Superior temporal gyrus (tissue), 1 donor: ENCODE measurements at regions not wholly inside any gene's neighbourhood (a gene's known extent, or its start where the extent isn't known, plus 50 kb on each side); places are given as distances from the start of the nearest gene placed in this dataset.
"Not testable (repeated sequence)": the region's sequence is repeated elsewhere in the genome, so short reads cannot be mapped to it uniquely, and the experiment has no call there.

Experiments used
- DNase-seq: peaks from one replicate; pipeline ENCODE4 v3.0.0-alpha.2; 2016; ENCODE audit errors: extremely low spot score

GRCh38 chr5:99061299-99061698, 132.5 kb upstream of the CHD1 start:
- DNase-seq: no peak

GRCh38 chr5:99060306-99061261, 131.8 kb upstream of the CHD1 start:
- peak; percentile 90 for DNase-seq

DNA sequence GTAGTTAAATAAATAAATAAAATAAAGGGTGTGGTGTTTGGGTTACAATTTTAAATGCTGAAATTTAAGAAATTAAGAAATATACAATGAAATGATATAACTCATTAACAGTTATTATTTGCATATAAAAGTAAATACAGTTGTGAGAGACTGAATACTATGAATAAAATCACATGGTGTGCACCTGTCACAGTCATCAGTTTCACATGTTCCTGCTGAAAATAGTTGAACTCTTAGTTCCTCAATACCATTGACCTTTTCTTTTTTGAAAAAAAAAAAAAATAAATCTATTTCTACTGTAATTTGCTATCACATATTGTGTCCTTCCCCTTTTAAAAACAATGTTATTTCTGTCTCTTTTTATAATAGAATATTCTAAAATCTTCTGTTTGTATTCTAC, 130.9 kb upstream of the CHD1 start:
- DNase-seq: no peak

- DNase-seq: no peak
These were observed 129.7 kb upstream of the CHD1 start for GRCh38 chr5:99058466-99058865.

- DNase-seq: no peak
These were observed 126.2 kb upstream of the CHD1 start for GRCh38 chr5:99054972-99055371.

DNA sequence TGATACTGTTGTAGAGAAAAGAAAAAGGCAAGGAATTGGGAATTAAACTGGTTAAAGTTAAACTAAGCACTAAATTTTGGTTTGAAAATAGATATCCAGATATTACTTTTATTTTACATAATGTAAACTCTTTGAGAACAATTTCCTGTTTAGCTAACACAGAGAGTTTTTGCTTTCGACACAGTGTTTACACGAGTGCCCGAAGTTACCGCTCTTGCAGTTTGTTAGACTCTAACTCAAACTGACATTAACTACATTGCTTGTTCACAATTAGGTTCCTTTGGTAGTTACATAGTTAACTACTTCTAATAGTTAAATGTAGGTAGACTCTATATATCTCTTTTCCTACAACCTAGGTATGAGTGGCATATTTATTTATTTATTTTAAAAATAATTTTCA, 117.1 kb upstream of the CHD1 start:
- DNase-seq: no peak

DNA sequence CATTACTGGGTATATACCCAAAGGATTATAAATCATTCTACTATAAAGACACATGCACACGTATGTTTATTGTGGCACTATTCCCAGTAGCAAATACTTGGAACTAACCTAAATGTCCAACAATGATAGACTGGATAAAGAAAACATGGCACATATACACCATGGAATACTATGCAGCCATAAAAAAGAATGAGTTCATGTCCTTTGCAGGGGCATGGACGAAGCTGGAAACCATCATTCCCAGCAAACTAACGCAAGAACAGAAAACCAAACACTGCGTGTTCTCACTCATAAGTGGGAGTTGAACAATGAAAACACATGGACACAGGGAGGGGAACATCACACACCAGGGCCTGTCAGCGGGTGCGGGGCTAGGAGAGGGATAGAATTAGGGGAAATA, 114.5 kb upstream of the CHD1 start:
- DNase-seq: not testable (repeated sequence)

- DNase-seq: no peak
These were observed 108.9 kb upstream of the CHD1 start for GRCh38 chr5:99037668-99038067.

DNA sequence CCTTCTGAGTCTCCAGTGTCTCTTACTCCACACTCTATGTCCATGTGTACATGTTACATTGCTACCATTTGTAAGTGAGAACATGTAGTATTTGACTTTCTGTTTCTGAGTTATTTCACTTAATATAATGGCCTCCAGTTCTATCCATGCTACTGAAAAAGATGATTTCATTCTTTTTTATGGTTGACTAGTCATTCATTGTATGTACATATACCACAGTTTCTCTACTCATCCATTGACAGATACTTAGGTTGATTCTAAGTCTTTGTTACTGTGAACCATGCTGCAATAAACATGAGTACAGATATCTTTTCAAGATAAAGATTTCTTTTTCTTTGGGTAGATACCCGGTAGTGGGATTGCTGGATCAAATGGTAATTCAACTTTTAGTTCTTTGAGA, 107.1 kb upstream of the CHD1 start:
- DNase-seq: no peak

- DNase-seq: peak; percentile 29
These were observed 105.5 kb upstream of the CHD1 start for GRCh38 chr5:99034336-99034735.

DNA sequence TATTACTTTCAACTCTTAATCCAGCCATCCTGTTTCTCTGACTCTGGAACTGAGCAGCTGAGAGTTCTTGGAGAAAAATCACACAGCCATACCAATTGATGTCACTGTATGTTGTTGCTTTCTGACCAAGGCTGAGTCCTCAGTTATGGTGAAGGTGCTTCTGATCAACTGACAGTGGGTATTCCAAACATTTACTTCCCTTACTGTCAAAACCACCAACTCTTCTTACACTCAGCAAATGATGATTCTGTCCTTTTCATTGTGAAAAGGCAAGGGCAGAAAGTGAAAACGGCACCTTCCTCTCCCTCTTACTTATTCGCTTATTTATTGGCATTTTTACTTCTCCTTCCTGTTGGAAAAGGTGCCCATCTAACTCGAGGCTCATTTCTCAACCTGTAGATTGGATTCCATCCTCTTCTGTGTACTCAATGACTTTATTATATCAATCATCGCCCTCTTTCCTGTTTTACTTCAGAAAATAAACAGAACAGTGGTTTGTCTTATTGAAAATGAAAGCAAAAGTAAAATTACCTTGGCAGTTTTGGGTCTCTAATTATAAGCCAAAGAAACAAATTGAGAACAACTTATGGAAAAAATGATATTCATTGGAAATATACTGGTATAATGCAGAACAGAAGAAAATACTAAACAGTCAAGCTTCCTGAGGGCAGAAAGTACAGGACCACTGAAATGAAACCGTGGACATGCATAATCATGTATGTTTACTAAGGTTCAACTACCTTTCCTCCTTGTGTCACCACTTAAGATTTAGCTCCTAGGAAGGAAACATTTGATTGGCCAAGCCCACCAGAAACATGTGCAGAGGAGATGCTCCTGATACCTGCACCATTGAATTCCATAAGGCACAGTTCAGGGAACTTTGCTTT, 104.5 kb upstream of the CHD1 start:
- DNase-seq: peak; percentile 12

DNA sequence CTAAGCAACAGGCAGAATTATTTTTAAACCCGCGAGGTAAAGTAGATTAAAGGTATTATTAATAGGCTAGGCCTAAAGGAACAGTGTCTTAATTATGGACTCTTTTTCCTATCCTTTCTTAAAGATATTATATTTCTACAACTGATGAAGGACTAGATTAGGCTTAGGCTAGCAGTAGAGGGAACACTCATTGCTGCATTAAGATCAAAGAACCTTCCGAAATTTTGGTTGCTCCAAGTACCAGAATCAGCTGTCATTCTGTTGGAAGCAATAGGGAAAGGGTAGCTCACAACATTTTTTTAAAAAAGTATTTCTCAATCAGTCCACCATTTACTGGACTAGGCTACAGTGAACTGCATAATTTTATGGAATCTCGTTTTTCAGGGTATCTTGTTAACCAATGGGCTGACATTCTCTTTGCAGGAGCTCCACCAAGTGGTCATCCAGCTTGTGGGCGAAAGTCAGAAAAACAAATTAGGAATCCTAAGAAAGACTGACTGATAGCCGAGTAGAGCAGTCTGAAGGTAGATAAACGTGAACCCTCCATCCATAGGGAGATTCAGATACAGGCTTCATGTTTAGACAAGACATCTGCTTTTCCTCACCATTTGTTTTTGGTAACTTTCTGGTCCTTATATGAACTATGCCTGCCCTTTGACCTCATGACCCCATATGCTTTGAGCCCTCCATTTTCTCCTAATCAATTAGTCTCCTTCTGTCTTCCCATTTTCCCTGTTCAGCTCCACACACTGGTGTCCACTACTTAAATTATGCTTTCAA, 103.6 kb upstream of the CHD1 start:
- peak; percentile 88 for DNase-seq

DNA sequence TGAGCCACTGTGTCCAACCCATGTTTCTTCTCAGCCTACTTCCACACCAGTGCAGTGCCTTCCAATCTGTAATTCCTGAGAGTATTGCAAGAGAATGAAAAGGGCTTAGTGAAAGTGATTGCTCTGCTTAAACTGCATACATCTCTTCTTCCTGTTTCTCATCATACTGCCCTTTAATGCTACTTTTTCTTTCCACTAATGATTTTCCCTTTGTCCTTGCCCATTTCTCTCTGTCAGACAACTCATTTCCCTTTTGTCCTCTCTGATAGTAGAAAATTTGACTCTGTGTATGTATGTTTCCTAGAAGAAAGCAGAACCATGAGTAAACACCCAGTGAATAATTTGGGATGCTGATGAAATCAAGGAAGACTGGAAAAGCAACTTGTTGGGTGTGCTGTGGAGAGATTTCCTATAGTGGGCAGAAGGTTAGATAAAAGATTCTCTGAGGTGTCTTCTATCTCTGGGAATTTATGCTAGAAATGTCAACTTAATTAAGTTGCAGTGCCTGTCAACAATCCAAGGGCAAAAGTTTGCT, 102.2 kb upstream of the CHD1 start:
- no peak for DNase-seq

GRCh38 chr5:99029172-99029571, 100.4 kb upstream of the CHD1 start:
- DNase-seq: peak; percentile 3

- DNase-seq: not testable (repeated sequence)
These were observed 99.4 kb upstream of the CHD1 start for GRCh38 chr5:99028170-99028569.

GRCh38 chr5:99025298-99026045, 96.7 kb upstream of the CHD1 start:
- peak; percentile 2 for DNase-seq

- no peak for DNase-seq
These were observed 94.5 kb upstream of the CHD1 start for GRCh38 chr5:99023330-99023729.

DNA sequence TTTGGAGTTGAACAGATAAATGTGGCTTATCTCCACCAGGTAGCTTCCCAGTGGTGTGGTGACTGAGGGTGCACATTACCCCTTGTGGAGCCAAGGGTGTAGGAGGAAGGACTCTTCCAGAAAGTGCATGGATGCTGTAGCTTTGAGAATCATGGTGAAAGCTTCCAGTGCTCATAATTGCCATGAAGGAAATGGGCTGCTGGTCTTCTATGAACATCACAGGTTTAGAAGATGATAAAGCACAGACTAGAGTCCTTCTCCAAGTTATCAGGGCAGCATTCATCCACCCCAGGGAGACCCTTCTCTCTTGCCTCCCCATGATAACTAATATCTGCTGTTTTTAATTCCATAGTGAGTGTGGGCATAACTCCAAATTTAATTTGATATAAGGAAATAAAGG, 93.4 kb upstream of the CHD1 start:
- DNase-seq: no peak

GRCh38 chr5:99020698-99021048, 91.9 kb upstream of the CHD1 start:
- DNase-seq: no peak

GRCh38 chr5:99019812-99020697, 91.2 kb upstream of the CHD1 start:
- DNase-seq: peak; percentile 5
